Peyer's patch (tissue), 4 donors: ENCODE measurements at regions not wholly inside any gene's neighbourhood (a gene's known extent, or its start where the extent isn't known, plus 50 kb on each side); places are given as distances from the start of the nearest gene placed in this dataset.

Experiments used
- CTCF ChIP-seq, 6 experiments: fragments of 450-650 bp in 4 of 6; fragments of 200-600 bp in 2 of 6; sonication (generic) in 1 of 6; IDR thresholded peaks; one replicate each; pipeline ENCODE4 v1.5.1; 2017 to 2019; ENCODE audit warnings: antibody characterized with exemption in 6 of 6, mild to moderate bottlenecking in 3 of 6, moderate library complexity in 1 of 6
- POLR2A ChIP-seq, 2 donors: fragments of 450-650 bp; IDR thresholded peaks; one replicate each; pipeline ENCODE4 v1.5.1; 2017; ENCODE audit warnings: antibody characterized with exemption in 2 of 2, mild to moderate bottlenecking in 2 of 2, moderate library complexity in 2 of 2

- TF ChIP-seq POLR2A (IDR thresholded peaks at IDR 0.05), result no peak
- TF ChIP-seq CTCF (IDR thresholded peaks at IDR 0.05), result no peak
Measured at GRCh38 chr17:77455891-77456260, 315.1 kb downstream of the SEC14L1 start.
